Kidney glomerular epithelial cell (primary cell): ENCODE measurements at regions not wholly inside any gene's neighbourhood (a gene's known extent, or its start where the extent isn't known, plus 50 kb on each side); places are given as distances from the start of the nearest gene placed in this dataset.
"Not testable (repeated sequence)": the region's sequence is repeated elsewhere in the genome, so short reads cannot be mapped to it uniquely, and the experiment has no call there.

Experiments
- DNase-seq: peaks from one replicate; lab custom pipeline; 2025; lab: John Stamatoyannopoulos, UW

DNA sequence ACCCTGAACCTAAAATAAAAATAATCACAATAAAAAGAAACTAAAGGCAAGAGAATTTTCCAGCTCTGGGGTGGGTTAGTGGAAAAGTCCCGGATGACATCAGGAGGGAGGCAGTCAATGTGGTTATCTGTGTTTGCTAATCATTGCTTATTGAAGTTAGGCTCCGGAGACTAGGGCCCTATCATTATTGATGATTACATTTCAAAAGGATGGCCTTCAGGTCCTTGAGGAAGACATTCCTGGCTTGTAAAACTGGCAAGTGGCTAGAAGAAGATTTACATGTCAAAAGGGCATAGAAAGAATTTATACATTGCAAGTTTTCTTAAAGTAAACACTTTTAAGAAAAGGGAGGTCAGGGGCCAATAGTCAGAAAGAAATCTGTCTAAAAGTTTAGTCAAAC, 123.4 kb downstream of the POSTN start:
- DNase-seq, result no peak

DNA sequence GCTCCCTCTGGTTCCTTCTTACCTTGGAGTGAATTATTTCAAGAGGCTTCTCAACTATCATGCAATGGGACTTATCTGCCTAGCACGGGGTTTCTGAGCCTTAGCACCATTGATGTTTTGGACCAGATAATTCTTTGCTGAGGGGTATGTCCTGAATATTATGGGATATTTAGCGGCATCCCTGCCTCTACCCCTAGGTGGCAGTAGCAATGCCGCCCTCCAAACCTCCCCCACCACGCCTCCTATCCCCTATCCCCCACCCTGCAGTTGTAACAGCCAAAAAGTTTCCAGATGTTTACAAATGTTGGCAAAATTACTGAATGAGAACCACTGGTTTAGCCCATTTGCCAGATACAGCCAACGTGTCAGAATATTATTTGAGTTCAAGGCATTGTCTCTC, 125.5 kb downstream of the POSTN start:
- no peak for DNase-seq

GRCh38 chr13:37472266-37472665, 126.3 kb downstream of the POSTN start:
- DNase-seq, result not testable (repeated sequence)

DNA sequence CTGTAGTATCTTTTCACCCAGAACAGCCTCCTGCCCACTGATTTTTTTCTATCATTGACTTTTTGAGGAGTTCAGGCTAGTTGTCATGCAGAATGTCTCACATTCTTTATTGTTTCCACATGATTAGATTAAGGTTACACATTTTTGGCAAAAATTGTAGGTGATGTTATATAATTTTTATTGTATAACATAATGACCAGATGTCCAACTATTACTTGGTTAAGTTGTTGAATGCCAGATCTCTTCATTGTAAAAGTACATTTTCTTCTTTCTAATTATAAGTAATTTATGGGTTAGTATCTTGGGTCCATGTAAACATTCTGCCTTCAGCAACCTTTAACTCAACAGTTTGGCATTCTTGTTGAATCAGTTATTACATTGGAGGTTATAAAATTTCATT, 138.4 kb downstream of the POSTN start:
- no peak for DNase-seq

GRCh38 chr13:37457612-37458011, 141.0 kb downstream of the POSTN start:
- DNase-seq, result no peak

DNA sequence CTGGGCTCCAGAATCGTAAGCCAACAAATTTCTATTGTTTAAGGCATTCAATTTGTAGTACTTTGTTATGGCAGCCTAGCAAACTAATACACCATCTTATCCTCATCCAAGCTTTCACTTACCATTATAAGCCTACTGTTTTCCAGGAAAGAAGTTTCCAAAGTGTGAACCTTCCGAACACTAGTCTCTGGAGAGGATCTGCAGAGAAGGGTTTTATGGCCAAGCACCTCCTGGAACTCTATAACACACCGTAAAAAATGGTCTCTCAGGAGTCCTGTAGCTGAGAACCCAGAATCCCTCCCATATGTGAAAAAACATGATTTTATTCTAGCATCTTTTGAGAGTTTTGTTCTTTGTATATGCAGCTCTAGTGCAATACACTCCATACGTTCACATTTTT, 142.1 kb downstream of the POSTN start:
- DNase-seq, result no peak

DNA sequence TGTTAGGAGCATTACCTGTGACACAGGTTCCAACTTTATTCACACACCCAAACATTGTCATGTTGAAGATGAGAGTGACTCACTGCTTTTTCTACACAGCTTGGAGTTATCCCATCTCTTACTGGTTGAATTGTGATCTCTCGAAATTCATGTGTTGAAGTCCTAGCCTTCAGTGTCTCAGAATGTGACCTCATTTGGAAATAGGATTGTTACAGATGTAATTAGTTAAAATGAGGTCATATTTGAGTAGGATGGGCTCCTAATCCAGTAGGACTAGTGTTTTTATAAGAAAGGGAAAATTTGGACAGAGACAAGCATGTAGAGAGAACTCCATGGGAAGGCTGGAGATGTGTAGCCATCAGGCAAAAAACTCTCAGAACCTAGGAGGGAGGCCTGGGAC, 142.5 kb downstream of the POSTN start:
- no peak for DNase-seq

DNA sequence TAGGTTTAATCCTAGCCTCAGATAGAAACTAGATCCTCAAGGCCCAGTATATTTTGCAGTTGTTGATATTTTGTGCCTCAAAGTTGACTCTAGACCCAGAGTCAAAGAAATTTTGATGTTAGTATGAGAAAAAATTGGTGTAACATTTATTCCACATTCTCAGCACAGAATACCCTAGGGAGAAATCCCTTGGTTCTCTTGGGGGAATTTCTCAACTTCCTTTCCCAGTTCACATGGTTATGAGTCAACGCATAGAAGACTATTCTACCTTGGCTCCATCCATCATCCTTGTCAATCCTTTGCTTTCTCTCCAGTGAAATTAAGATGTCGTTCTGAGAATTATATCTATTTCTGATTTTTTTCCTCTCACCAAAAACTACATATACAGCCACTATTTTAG, 145.3 kb downstream of the POSTN start:
- no peak for DNase-seq

GRCh38 chr13:37450276-37450675, 148.3 kb downstream of the POSTN start:
- no peak for DNase-seq

DNA sequence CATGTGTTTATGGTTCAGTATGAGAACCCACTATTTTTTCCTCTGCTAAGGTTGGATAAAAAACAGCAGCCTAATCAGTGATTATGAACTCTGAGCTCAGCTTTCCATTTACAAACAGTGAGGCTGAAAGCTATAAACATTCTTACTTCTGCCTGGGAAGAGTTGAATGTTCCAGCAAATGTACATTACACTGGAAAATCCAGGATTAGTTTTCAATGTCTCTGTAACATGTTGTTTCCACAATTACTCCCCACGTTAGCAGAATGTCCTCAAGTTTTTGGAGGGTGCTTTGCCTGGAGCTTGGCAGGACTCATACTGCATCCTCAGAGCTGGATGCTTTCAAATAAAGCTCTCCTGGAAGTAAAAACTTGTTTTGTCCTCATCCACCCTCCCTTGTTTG, 150.4 kb downstream of the POSTN start:
- DNase-seq, result no peak

- no peak for DNase-seq
Observed at GRCh38 chr13:37446503-37446902, 152.1 kb downstream of the POSTN start.

- DNase-seq, result no peak
Observed at GRCh38 chr13:37443538-37443937, 155.0 kb downstream of the POSTN start.

DNA sequence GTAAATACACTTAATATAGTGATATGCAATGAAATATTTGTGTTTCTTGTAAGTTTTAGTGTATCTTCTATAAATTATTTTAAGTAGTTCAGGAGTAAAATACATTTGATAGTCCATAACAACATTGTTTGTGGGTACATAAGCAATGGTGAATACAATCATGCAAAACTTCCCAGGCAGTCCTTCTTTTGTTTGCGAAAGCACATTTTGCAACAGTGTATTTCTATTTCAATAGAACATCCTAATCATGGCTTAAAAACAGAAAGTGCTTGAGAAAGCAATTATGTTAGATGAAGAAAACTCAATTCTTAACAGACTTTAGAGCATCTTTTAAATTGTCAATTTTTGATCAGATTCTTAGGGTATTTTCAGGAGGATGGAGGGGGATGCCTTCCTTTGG, 155.6 kb downstream of the POSTN start:
- DNase-seq, result no peak

DNA sequence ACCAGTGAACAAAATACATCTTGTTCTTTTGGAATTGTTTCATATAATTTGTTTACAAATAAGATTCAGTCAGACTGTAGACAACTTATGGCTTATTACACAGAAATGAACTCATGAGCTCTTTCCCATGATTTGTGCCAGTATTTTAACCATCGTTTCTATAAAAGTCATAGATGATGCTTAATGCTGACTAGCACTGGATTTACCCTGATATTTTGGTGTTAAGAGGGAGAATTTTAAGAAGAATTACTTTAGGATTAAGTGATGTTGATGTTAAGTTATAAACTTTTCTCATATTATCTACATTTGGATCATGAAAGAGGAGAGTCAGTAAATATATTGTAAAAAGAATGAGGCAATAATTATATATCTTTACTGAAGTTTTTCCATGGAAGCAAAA, 162.7 kb downstream of the POSTN start:
- no peak for DNase-seq

DNA sequence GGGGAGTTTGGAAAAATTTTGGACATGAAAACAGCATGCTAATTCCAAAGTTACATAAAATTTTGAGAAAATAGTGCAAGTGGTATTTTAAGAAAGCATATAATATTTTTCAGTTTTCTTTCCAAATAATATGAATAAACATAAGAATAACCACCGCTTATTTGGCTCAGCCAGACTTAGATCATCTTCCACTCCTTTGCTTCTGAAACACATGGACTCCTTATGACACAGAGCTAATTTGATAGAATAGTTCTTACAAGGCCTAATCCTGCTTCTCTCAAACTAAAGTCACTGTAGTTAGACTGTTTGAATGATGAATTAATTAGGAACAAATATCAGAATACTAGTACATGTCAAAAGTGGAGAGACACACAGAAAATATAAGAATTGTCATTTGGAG, 165.5 kb downstream of the POSTN start:
- DNase-seq, result no peak

DNA sequence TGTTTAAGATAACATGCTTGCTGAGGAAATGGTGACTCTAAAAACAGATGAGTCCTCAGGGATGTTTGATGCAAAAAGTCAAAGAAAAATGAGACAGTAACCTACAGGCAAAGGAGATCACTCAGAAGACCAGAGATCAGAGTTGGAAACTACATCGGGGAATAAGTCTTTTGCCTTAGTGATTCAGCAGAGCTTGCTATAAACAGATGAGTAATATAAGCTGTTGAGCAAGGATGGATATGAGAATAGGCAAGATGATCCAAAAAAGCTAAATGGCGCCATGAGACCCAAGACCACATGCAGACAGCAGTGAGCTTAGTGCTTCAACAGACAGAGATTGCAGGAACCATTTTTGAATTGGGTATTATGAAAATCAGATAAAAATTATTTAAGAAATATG, 168.6 kb downstream of the POSTN start:
- no peak for DNase-seq

GRCh38 chr13:37427843-37428494, 170.6 kb downstream of the POSTN start:
- no peak for DNase-seq

- DNase-seq, result no peak
Observed at GRCh38 chr13:37418490-37418889, 180.1 kb downstream of the POSTN start.

DNA sequence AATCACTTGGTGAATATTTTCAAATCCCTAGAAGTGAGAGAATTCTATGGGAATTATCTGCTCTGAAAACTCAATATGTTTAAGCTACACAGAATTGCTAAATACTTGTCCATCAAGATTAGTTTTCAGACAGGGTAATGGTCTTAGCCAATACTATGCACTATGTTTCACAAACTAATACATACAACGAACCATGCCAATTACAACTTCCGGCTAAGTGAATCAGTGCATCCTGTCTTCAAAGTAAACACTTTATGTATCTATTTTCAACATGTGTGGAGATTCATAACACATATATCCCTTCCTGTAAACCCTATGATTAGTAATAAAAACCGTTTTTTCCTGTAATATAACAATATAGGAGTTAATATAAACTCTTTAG, 181.5 kb downstream of the POSTN start:
- no peak for DNase-seq

- DNase-seq, result no peak
Observed at GRCh38 chr13:37416291-37417059, 182.1 kb downstream of the POSTN start.

DNA sequence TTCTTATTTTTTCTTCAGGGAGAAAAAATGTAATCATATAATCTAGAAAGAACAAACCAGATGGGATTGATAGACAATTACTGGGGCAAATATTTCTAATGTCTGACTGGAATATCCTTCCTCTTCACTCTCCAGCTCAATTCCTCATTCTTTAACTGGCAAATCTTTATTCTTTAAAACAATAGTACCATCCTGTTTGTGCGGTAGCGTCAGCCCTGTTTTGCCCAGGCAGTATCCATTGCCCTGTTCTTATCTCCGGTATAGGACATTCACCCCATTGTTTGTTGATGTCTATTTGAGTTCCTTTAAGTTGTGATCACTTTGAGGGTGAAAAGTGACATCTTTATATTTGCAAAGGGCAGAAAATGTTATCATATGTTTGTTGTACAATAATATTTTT, 185.4 kb downstream of the POSTN start:
- DNase-seq, result no peak

DNA sequence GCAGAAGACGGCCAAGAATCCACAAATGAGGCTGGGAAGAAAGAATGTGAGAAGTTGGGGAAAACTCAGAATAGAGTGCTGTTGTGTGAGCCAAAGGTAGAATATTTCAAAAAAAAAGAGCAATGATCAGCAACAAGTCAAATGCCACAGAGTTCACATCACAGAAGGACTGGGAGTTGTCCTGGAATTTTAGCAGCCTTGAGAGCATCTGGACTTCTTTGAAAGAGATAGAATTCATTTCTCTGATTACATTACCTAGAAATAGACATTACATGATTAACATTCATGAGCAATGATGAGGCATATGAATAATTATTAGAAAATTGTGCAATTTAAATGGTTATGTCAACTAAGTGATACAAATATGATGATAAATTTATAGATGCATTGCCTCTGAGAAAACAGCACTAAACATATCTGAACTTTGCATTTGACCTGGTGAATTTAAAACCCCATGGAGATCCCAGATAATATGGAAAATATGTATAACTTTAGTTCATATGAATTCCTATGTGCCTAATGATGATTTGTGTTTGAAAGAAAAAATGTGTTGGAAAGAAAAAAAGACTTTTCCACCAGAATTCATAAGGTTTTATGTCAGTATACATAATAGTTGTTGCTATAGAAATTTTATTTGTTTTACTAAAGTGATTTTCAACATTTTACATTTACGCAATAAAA, 186.2 kb downstream of the POSTN start:
- no peak for DNase-seq

DNA sequence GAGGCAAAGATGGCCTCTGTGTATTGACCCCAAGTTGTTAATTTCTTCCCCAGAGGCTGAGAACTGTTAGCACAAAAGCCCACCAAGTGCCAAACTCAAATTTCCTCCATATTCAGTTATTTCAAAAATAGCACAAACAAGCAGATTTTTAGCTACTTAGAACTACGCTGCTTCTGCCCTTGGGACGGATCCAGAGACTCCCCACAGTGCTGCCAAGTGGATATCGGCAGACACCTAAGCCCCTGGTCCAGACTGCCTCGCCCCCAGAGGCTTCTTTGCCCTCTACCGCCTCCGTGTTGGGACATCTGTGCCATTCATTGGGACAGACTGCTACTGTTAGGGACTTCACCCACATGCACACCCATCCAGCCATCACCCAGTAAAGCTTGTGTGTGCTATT, 188.3 kb downstream of the POSTN start:
- DNase-seq, result no peak
